Hippocampal formation (tissue), 2 donors: ENCODE measurements at regions not wholly inside any gene's neighbourhood (a gene's known extent, or its start where the extent isn't known, plus 50 kb on each side); places are given as distances from the start of the nearest gene placed in this dataset.
"Not testable (repeated sequence)": the region's sequence is repeated elsewhere in the genome, so short reads cannot be mapped to it uniquely, and the experiment has no call there.

ENCODE experiments used
- DNase-seq, 2 donors: peaks; one replicate each; lab custom pipeline; 2025; lab: John Stamatoyannopoulos, UW

GRCh38 chr17:14732211-14732610 is 431.3 kb downstream of the HS3ST3B1 start:
- no peak for DNase-seq

GRCh38 chr17:14731591-14731990 is 430.7 kb downstream of the HS3ST3B1 start:
- no peak for DNase-seq

DNA sequence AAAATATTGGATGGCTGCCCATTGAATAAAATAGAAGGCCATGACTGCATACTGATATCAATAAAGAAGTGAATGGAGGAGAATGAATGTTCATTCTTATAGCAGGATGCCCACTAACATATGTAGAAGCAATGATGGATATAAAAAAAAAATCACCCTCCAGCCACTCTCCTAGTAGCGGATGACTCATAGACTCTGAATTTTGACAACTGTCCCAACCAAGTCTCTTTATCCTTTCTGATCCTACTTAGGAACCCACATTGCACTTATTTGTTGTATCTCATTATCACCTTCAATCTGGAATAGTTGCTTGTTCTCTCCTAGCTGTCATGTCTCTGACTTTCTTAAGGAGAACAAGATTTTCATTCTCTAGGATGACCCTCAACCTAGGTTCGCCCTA is 429.9 kb downstream of the HS3ST3B1 start:
- DNase-seq: no peak

GRCh38 chr17:14725729-14726128 is 424.8 kb downstream of the HS3ST3B1 start:
- no peak for DNase-seq

- no peak for DNase-seq
Observed at GRCh38 chr17:14724770-14725169, 423.9 kb downstream of the HS3ST3B1 start.

DNA sequence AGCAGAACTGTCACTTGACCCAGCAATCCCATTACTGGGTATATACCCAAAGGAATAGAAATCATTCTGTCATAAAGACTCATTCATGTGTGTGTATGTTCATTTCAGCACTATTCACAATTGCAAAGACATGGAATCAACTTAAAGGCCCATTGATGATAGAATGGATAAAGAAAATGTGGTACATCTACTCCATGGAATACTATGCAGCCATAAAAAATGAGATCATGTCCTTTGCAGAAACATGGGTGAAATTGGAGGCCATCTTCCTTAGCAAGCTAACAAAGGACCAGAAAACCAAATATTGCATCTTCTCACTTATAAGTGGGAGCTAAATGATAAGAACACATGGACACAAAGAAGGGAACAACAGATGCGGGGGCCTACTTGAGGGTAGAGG is 422.5 kb downstream of the HS3ST3B1 start:
- not testable (repeated sequence) for DNase-seq

- DNase-seq: no peak
Observed at GRCh38 chr17:14719942-14720341, 419.1 kb downstream of the HS3ST3B1 start.

DNA sequence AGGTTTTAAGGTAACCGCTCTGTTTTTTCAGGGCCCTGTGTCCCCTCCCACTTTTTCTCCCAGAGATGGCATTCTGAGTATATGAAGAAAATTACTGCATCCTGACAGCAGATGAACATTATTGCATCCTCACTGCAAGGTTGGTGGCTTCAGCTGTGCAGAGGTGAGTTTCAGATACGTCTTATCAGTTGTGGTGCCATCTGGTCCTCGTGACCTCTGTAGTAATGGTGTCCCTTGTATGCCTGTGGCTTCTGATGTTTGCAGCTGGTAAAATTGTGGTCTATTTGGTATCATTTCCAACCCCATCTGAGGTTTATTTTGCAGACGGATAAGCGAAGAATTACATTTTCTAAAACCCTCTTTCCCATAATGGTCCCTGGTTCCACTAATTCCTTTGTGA is 417.0 kb downstream of the HS3ST3B1 start:
- DNase-seq: no peak

GRCh38 chr17:14715561-14715960 is 414.7 kb downstream of the HS3ST3B1 start:
- DNase-seq: no peak

GRCh38 chr17:14712611-14713021 is 411.7 kb downstream of the HS3ST3B1 start:
- DNase-seq: no peak

DNA sequence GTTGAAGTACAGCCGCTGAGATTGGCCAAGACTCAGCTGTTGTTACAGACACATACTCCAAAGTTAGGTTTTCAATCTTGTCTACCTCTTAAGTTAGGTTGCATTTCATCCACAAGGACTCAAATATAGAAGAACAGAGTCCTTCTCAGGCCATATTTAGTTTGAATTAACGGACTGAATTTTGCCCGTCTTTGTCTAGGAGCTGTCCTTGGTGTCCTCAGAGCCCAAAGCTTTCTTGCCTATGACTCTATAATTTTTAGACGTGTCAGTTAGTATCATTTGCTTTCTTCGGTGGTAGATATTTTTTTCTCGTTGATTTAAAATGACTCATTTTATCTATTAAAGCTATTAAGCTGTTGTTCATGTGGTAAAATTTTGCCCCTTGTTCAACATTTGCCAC is 403.2 kb downstream of the HS3ST3B1 start:
- DNase-seq: no peak

- DNase-seq: no peak
Observed at GRCh38 chr17:14701886-14702285, 401.0 kb downstream of the HS3ST3B1 start.

- DNase-seq: no peak
Observed at GRCh38 chr17:14699574-14700185, 398.8 kb downstream of the HS3ST3B1 start.

GRCh38 chr17:14693382-14693781 is 392.5 kb downstream of the HS3ST3B1 start:
- no peak for DNase-seq

GRCh38 chr17:14690704-14691103 is 389.8 kb downstream of the HS3ST3B1 start:
- DNase-seq: no peak

DNA sequence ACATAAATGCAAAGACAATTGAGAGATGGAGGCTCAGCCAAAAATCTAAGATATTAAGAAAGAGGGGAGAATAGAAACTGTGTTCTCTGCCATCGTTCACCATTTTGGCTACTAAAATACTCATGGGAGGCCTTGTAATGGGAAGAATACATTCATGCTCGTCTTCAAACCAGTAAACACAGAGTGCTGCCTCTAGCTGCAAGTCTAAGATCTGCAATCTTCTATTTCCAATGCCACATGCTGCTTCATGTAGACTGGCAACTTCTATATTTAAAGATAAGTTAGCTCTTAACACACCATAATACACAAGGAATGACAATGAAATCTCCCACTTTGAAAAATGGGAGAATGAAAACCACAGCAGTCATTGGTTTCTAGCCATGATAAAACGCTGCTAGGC is 387.3 kb downstream of the HS3ST3B1 start:
- DNase-seq: no peak

- no peak for DNase-seq
Observed at GRCh38 chr17:14672830-14673229, 371.9 kb downstream of the HS3ST3B1 start.

DNA sequence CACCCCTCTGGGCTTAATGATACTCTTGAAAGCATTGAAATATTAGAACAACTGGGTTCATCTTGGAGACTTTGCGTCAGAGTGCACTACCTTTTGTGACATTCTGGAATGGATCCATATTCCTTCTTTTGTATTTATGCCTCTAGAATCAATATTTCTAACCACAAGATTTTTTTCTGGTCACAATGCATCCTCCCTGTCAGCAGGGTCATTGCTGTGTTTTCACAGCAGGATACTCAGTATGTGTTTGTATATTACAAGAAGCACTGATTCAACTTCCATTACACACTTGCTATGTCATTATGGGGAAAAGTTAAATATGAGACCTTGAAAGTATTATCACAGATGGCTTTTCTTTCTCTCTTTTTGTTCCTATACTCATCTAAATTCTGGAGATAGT is 370.0 kb downstream of the HS3ST3B1 start:
- DNase-seq: no peak

DNA sequence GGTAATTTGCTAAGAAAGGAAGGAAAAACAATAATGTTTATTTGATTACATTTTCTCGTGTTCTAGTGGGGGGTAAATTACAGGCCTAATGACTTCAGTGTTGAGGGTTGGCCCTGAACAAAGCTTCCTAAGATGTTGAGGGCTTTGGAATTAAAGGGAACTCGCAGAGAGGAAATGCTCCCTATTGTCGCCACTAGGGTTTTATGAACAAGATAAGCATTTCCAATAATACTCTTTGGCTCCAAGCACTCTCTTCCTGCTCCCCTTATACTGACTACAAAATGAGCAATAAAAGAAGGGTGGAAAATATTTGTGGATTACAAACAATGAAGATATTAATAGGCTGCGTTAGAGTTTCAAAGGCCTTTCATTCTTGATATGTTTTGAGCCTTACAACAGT is 363.6 kb downstream of the HS3ST3B1 start:
- DNase-seq: no peak

DNA sequence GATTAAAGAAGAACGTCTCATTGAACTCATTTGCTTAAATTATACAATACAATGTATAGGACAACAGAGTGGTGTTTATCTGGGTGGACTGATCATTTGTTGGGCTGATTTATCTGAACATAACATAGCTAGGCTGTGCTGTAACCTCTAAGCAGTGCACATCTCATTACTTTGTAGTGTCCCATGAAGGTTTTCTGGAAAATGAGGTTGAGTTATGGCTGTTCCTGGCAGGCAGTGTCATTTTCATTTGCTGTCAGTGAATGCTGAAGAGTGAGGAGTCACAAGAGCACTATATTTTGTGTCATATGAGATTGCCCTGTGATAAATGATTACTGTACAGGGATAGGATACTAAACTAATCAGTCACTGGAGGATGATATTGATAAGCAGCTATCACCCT is 340.2 kb downstream of the HS3ST3B1 start:
- no peak for DNase-seq

GRCh38 chr17:14637260-14637659 is 336.4 kb downstream of the HS3ST3B1 start:
- DNase-seq: no peak

DNA sequence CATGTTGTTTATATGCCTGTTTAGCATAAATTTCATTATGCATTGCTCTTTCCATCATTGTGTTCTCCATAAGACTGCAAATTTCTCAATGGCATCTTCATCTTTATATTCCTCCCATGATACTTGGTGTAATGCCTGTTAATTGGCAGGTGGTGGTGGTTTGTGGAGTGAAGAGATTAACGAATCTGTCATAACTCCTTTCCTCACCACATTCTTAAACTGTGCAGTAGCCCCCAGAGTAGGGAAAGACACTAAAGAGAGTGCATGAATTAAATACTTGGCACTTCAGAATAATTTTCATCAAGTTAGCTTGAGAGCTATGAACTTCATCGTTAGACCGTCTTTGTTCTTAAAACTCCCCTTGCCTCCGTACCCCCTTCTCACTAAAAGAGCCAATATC is 329.7 kb downstream of the HS3ST3B1 start:
- no peak for DNase-seq

DNA sequence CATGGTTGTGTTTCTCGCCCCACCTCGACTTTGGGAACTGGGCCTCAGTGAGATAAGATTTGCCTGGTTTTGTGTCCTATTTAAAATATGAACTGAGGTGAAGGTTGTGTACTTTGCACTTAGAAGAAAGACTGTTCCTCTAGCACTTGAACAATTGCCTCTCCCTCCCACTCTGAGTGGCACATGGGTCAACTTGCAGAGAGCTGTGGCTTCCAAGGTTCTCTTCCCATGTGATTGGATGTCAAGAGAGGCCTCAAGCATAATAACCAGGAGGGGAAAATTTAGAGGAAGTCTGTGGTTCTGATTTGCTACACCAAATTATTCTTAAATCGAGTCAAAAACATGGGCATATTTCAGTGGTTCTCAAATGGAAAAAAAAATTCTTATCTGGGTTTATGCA is 329.2 kb downstream of the HS3ST3B1 start:
- no peak for DNase-seq

DNA sequence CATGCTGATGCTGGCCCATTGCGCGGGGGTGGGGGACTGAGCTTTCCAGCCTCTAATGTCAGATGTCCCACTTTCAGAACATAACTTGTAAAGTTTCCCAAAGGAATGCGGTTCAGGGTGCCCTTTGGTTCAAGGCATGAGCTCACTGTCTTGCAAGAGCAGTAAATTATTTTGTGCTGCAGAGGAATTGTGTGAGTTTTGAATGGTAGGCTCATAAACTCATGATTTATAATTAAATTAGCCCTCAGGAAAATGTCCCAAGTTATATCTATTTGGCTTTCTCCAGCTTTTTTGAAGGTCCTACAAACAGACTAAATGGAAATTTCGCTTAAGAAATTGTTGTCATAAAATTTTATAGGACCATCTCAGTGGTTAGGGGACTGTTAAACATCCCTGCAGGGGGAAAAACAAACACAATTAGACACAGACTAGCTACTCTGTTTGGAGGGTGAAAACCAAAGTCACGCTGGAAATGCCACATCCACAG is 321.8 kb downstream of the HS3ST3B1 start:
- DNase-seq: no peak
